A673 (cell line): ENCODE measurements at regions not wholly inside any gene's neighbourhood (a gene's known extent, or its start where the extent isn't known, plus 50 kb on each side); places are given as distances from the start of the nearest gene placed in this dataset.

Source experiments
- BruUV-seq: library from RNA; stranded (reverse); fragments of 400-500 nt; replicated peaks from 2 replicates; lab custom pipeline; 2021; lab: Mats Ljungman, UMichigan
- CTCF ChIA-PET: fragments of 300-600 bp; sonication (Branson Sonifier 250); formaldehyde crosslinking; loops from one replicate; lab custom pipeline; 2022; ENCODE audit warnings: antibody characterized with exemption; lab: Charles Lee
- POLR2A ChIA-PET: fragments of 300-600 bp; sonication (Branson Sonifier 250); formaldehyde crosslinking; loops from one replicate; lab custom pipeline; 2022; ENCODE audit warnings: antibody characterized with exemption; ENCODE audit not compliant: low non-redundant PET; lab: Charles Lee
- DNase-seq: peaks from one replicate; pipeline ENCODE4 v3.0.0-alpha.2; 2015; ENCODE audit warnings: low spot score
- H3K27ac ChIP-seq: fragments of 200-600 bp; sonication (generic); 2 replicates; pipeline ENCODE4 v1.5.1; 2016; ENCODE audit warnings: mixed run types, low read depth, mild to moderate bottlenecking, mixed read lengths, antibody characterized with exemption, low read length; ENCODE audit not compliant: poor library complexity, severe bottlenecking
- H3K27me3 ChIP-seq: fragments of 200-600 bp; sonication (generic); replicated peaks from 2 replicates; pipeline ENCODE4 v1.6.1; 2017; ENCODE audit warnings: mixed run types, low read depth, mild to moderate bottlenecking, mixed read lengths, antibody characterized with exemption, low read length; ENCODE audit not compliant: insufficient read depth, poor library complexity
- H3K36me3 ChIP-seq: fragments of 200-600 bp; sonication (generic); 2 replicates; pipeline ENCODE4 v1.6.1; 2016; ENCODE audit warnings: mixed run types, mild to moderate bottlenecking, mixed read lengths, antibody characterized with exemption, low read length; ENCODE audit not compliant: insufficient read depth, poor library complexity, severe bottlenecking
- H3K4me1 ChIP-seq: fragments of 200-600 bp; sonication (generic); 2 replicates; pipeline ENCODE4 v1.6.1; 2017; ENCODE audit warnings: mixed run types, mild to moderate bottlenecking, mixed read lengths, antibody characterized with exemption, low read length; ENCODE audit not compliant: insufficient read depth, poor library complexity, severe bottlenecking
- H3K4me3 ChIP-seq: fragments of 200-600 bp; sonication (generic); 2 replicates; pipeline ENCODE4 v1.5.1; 2016; ENCODE audit warnings: low read depth, mixed run types, mild to moderate bottlenecking, mixed read lengths, low read length; ENCODE audit not compliant: poor library complexity, severe bottlenecking
- H3K9me3 ChIP-seq: fragments of 200-600 bp; sonication (generic); 2 replicates; pipeline ENCODE4 v1.6.1; 2016; ENCODE audit warnings: mixed run types, low read depth, mild to moderate bottlenecking, mixed read lengths, antibody characterized with exemption, low read length; ENCODE audit not compliant: poor library complexity, severe bottlenecking
- EZH2 ChIP-seq: fragments of 200-600 bp; sonication (generic); IDR thresholded peaks from 2 replicates; pipeline ENCODE4 v1.6.1; 2017; ENCODE audit warnings: borderline replicate concordance, low read depth, mild to moderate bottlenecking, mixed read lengths, antibody characterized with exemption, low read length; ENCODE audit not compliant: poor library complexity, severe bottlenecking
- intact Hi-C: fragments of 100-400 bp; cut with micrococcal nuclease; formaldehyde crosslinking; loops from one replicate; pipeline ENCODE4 v1.10.0; 2022; ENCODE audit not compliant: unreplicated experiment
- TF ChIP-seq, protein P1 (sequence below): fragments of 300-800, 200-600 bp; sonication (generic); conservative IDR thresholded peaks from 2 replicates; pipeline ENCODE4 v1.5.1; 2017; ENCODE audit warnings: low read depth, mild to moderate bottlenecking, antibody characterized with exemption, low read length, moderate library complexity, mixed read lengths

DNA sequence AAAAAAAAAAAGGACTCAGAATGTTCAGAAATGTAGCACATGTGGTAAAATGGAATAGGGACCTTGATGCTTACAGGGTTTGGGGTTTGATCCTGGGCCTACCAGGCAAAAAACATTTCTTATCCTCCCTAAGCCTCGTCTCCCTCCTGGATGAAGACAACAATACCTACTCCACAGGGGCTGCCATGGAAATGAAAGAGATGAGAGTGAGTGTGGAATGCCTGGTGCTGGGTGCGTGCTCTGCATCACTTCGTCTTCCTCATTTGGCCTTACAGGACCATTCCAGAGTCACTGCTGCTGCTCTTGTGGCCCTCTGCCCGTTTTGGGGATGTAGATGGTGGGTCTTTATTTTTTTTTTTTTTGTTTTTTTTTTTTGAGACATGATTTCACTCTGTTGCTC lies 692.9 kb upstream of the EEF2KMT start:
- ChIA-PET CTCF (no interaction called here), POLR2A (no interaction called here)
- no peak overlapping the region for H3K4me3 ChIP-seq
- no peak overlapping the region for H3K27ac ChIP-seq
- H3K36me3 ChIP-seq, result no peaks in the 10 kb centered on the region
- intact Hi-C loops, result no loop called here
- H3K27me3 ChIP-seq, result no peaks in the 10 kb centered on the region
- DNase-seq, result no peak
- TF ChIP-seq, protein P1, sequence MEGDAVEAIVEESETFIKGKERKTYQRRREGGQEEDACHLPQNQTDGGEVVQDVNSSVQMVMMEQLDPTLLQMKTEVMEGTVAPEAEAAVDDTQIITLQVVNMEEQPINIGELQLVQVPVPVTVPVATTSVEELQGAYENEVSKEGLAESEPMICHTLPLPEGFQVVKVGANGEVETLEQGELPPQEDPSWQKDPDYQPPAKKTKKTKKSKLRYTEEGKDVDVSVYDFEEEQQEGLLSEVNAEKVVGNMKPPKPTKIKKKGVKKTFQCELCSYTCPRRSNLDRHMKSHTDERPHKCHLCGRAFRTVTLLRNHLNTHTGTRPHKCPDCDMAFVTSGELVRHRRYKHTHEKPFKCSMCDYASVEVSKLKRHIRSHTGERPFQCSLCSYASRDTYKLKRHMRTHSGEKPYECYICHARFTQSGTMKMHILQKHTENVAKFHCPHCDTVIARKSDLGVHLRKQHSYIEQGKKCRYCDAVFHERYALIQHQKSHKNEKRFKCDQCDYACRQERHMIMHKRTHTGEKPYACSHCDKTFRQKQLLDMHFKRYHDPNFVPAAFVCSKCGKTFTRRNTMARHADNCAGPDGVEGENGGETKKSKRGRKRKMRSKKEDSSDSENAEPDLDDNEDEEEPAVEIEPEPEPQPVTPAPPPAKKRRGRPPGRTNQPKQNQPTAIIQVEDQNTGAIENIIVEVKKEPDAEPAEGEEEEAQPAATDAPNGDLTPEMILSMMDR, result no peak
- TF ChIP-seq EZH2, result no peak
- BruUV-seq, result no TSS peak
- no peaks in the 10 kb centered on the region for H3K4me1 ChIP-seq
- H3K9me3 ChIP-seq, result no peaks in the 10 kb centered on the region

DNA sequence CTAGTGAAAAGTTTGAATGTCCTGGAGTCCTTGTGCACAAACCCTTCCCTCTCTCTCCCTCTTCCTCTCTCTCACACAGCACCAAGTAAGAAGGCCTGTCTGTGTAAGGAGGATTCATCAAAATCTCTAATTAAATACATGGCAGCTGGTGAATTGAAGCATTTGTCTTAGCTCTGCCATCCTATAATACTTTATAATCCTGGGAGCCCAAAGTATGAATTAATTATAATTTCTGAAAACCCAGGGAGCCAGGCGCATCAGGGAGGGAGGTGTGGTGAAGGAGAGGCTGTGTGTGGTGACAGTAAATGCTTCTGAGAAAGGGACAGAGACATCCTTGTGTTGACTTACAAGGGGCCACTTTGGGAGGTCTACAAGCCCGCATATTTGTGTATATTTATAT lies 691.4 kb upstream of the EEF2KMT start:
- POLR2A ChIA-PET, result no interaction called here
- CTCF ChIA-PET, result no interaction called here
- Histone ChIP-seq H3K4me3 (no peak overlapping the region), H3K27ac (no peak overlapping the region), H3K36me3 (no peaks in the 10 kb centered on the region), H3K4me1 (no peaks in the 10 kb centered on the region), H3K27me3 (no peaks in the 10 kb centered on the region), H3K9me3 (no peaks in the 10 kb centered on the region)
- TF ChIP-seq EZH2, result no peak
- TF ChIP-seq, protein P1, result no peak
- intact Hi-C loops, result no loop called here
- BruUV-seq, result no TSS peak
- no peak for DNase-seq

DNA sequence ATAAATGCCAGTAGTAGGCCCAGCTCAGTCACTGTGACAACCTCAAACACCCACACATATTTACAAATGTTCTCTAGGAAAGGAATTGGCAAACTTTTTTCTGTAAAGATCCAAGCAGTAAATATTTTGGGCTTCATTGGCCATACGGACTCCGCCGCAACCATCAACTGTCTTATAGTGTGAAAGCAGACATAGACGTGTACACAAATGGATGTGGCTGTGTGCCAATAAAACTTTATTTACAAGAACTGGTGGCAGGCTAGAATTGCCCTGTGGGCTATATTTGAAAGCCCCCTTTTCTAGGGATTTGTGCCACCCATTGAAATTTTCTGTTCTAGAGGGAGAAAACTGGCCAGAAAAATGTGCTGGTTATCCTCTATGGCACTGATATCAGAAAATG lies 683.8 kb upstream of the EEF2KMT start:
- H3K27ac ChIP-seq, result no peak overlapping the region
- POLR2A ChIA-PET, result no interaction called here
- DNase-seq, result no peak
- no peaks in the 10 kb centered on the region for H3K9me3 ChIP-seq
- intact Hi-C loops, result no loop called here
- H3K27me3 ChIP-seq, result no peaks in the 10 kb centered on the region
- no peaks in the 10 kb centered on the region for H3K4me1 ChIP-seq
- CTCF ChIA-PET, result no interaction called here
- no TSS peak for BruUV-seq
- H3K4me3 ChIP-seq, result no peak overlapping the region
- no peaks in the 10 kb centered on the region for H3K36me3 ChIP-seq
- TF ChIP-seq EZH2, result no peak
- TF ChIP-seq, protein P1, result no peak
